Mesodermal cell (in vitro differentiated cells): ENCODE measurements at regions not wholly inside any gene's neighbourhood (a gene's known extent, or its start where the extent isn't known, plus 50 kb on each side); places are given as distances from the start of the nearest gene placed in this dataset.
A peak's percentile ranks its signal among the peaks of the same experiment; 100 is the strongest.

Experiments
- H3K27ac ChIP-seq: 2 replicates; pipeline ENCODE4 v1.7.0; 2013; ENCODE audit warnings: mild to moderate bottlenecking, low read depth, low read length, moderate library complexity; ENCODE audit not compliant: severe bottlenecking
- H3K36me3 ChIP-seq: 2 replicates; pipeline ENCODE4 v1.7.1; 2013; ENCODE audit warnings: mild to moderate bottlenecking, low read length, moderate library complexity; ENCODE audit not compliant: control insufficient read depth, insufficient read depth
- H3K4me1 ChIP-seq: one replicate; pipeline ENCODE4 v1.7.1; 2013; ENCODE audit warnings: mild to moderate bottlenecking, low read length; ENCODE audit not compliant: insufficient read depth, control insufficient read depth, poor library complexity, severe bottlenecking
- H3K4me3 ChIP-seq: 2 replicates; pipeline ENCODE4 v1.7.0; 2013; ENCODE audit warnings: low read length, control low read depth, mild to moderate bottlenecking; ENCODE audit not compliant: insufficient read depth, poor library complexity, severe bottlenecking; ENCODE audit errors: extremely low read depth
- H3K9me3 ChIP-seq: 2 replicates; pipeline ENCODE4 v1.7.1; 2013; ENCODE audit warnings: mild to moderate bottlenecking, low read length, moderate library complexity; ENCODE audit not compliant: control insufficient read depth
- WGBS, 2 experiments: methylation state at CpG; one replicate each; pipeline ENCODE4 v1.1.5; 2013; ENCODE audit warnings: missing lambda C conversion rate in 2 of 2; ENCODE audit not compliant: insufficient coverage in 2 of 2; 5-methylcytosine and 5-hydroxymethylcytosine counted together

GRCh38 chr7:84663224-84663623, 468.6 kb upstream of the SEMA3A start:
- H3K36me3 ChIP-seq: no peaks in the 10 kb centered on the region
- no peak overlapping the region for H3K27ac ChIP-seq
- no peak overlapping the region for H3K4me3 ChIP-seq
- H3K4me1 ChIP-seq: no peaks in the 10 kb centered on the region
- no CpG with 5 or more reads among the region's 1 CpG for WGBS, 2 experiments
- H3K9me3 ChIP-seq: no peaks in the 10 kb centered on the region

- Histone ChIP-seq H3K27ac (no peak overlapping the region), H3K9me3 (no peaks in the 10 kb centered on the region), H3K36me3 (no peaks in the 10 kb centered on the region), H3K4me3 (no peak overlapping the region), H3K4me1 (no peaks in the 10 kb centered on the region)
- WGBS, 2 experiments: no CpG with 5 or more reads among the region's 1 CpG
These were observed 463.7 kb upstream of the SEMA3A start for GRCh38 chr7:84658286-84658685.

GRCh38 chr7:84654273-84654672, 459.7 kb upstream of the SEMA3A start:
- no CpG with 5 or more reads among the region's 1 CpG for WGBS, 2 experiments
- Histone ChIP-seq H3K9me3 (no peaks in the 10 kb centered on the region), H3K4me3 (no peak overlapping the region), H3K27ac (no peak overlapping the region), H3K4me1 (no peaks in the 10 kb centered on the region), H3K36me3 (no peaks in the 10 kb centered on the region)

GRCh38 chr7:84651876-84652275, 457.3 kb upstream of the SEMA3A start:
- no peaks in the 10 kb centered on the region for H3K9me3 ChIP-seq
- no peak overlapping the region for H3K27ac ChIP-seq
- H3K4me3 ChIP-seq: no peak overlapping the region
- WGBS, 2 experiments: 100% methylated on average over 2 of the region's 3 CpGs
- no peaks in the 10 kb centered on the region for H3K36me3 ChIP-seq
- peaks cover 14% of the 10 kb centered on the region for H3K4me1 ChIP-seq

- Histone ChIP-seq H3K27ac (peak overlapping the region; percentile 58), H3K4me3 (no peak overlapping the region), H3K36me3 (no peaks in the 10 kb centered on the region), H3K9me3 (no peaks in the 10 kb centered on the region), H3K4me1 (peaks cover 14% of the 10 kb centered on the region)
- 92 to 100% methylated on average over 1 to 2 of the region's 2 CpGs for WGBS, 2 experiments
These were observed 453.5 kb upstream of the SEMA3A start for GRCh38 chr7:84647797-84648757.

- Histone ChIP-seq H3K9me3 (no peaks in the 10 kb centered on the region), H3K4me1 (peaks cover 12% of the 10 kb centered on the region), H3K27ac (no peak overlapping the region), H3K4me3 (no peak overlapping the region), H3K36me3 (no peaks in the 10 kb centered on the region)
- WGBS, 2 experiments: no CpG with 5 or more reads among the region's 3 CpGs
These were observed 448.0 kb upstream of the SEMA3A start for GRCh38 chr7:84642611-84643010.

GRCh38 chr7:84640637-84641036, 446.0 kb upstream of the SEMA3A start:
- Histone ChIP-seq H3K27ac (no peak overlapping the region), H3K4me3 (no peak overlapping the region), H3K4me1 (peaks cover 15% of the 10 kb centered on the region), H3K36me3 (no peaks in the 10 kb centered on the region), H3K9me3 (peaks cover 6% of the 10 kb centered on the region)
- WGBS, 2 experiments: 88% methylated on average over 1 of the region's 1 CpG; no CpG with 5 or more reads in 1 of the 2 experiments

GRCh38 chr7:84638339-84638697, 443.7 kb upstream of the SEMA3A start:
- no peaks in the 10 kb centered on the region for H3K36me3 ChIP-seq
- H3K9me3 ChIP-seq: peaks cover 6% of the 10 kb centered on the region
- H3K27ac ChIP-seq: peak overlapping the region; percentile 92
- H3K4me1 ChIP-seq: peaks cover 15% of the 10 kb centered on the region
- H3K4me3 ChIP-seq: no peak overlapping the region

GRCh38 chr7:84637568-84638338, 443.2 kb upstream of the SEMA3A start:
- H3K36me3 ChIP-seq: no peaks in the 10 kb centered on the region
- WGBS, 2 experiments: 67 to 100% methylated on average over 1 of the region's 2 CpGs
- H3K9me3 ChIP-seq: peaks cover 6% of the 10 kb centered on the region
- peak overlapping the region; percentile 92 for H3K27ac ChIP-seq
- peaks cover 15% of the 10 kb centered on the region for H3K4me1 ChIP-seq
- H3K4me3 ChIP-seq: no peak overlapping the region

- H3K4me1 ChIP-seq: no peaks in the 10 kb centered on the region
- no peaks in the 10 kb centered on the region for H3K36me3 ChIP-seq
- no peak overlapping the region for H3K4me3 ChIP-seq
- 80 to 95% methylated on average over 4 of the region's 4 CpGs for WGBS, 2 experiments
- no peak overlapping the region for H3K27ac ChIP-seq
- peaks cover 9% of the 10 kb centered on the region for H3K9me3 ChIP-seq
These were observed 437.3 kb upstream of the SEMA3A start for GRCh38 chr7:84631913-84632312.
